ENCODE measurements at regions not wholly inside any gene's neighbourhood (a gene's known extent, or its start where the extent isn't known, plus 50 kb on each side); places are given as distances from the start of the nearest gene placed in this dataset.

DNA sequence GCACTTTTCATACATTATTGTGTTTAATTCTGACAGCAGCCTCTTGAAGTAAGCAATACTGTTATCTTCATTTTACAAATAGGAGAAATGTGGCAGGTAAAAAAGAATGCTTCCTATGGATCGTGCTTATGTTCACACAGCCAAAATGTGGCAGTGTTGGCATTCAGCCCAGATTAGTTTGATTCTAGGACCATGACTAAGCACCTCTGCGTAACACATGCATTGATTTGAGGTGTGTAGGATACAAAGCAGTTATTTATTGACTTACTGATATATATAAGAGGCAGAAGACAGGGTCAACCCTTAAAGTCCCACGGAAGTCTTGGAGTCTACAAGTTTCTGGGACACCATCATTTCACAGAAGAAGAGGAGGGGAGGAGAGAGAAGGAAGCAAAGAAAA is 1144.4 kb upstream of the GOT2 start:
- no peaks in the 10 kb centered on the region for H3K36me3 ChIP-seq (ENCODE audit: control insufficient read depth, low read length)
- H3K79me2 ChIP-seq (ENCODE audit: control insufficient read depth, low read length) = no peaks in the 10 kb centered on the region
- no peak overlapping the region for H3K4me3 ChIP-seq (ENCODE audit: low read length)
- H3K9me3 ChIP-seq (ENCODE audit: control insufficient read depth, insufficient read depth, low read length) = no peaks in the 10 kb centered on the region
- H4K20me1 ChIP-seq (ENCODE audit: control insufficient read depth, insufficient read depth, low read depth, low read length) = no peaks in the 10 kb centered on the region
- no peaks in the 10 kb centered on the region for H3K27me3 ChIP-seq (ENCODE audit: control insufficient read depth, low read length)
- TF ChIP-seq, protein P1, sequence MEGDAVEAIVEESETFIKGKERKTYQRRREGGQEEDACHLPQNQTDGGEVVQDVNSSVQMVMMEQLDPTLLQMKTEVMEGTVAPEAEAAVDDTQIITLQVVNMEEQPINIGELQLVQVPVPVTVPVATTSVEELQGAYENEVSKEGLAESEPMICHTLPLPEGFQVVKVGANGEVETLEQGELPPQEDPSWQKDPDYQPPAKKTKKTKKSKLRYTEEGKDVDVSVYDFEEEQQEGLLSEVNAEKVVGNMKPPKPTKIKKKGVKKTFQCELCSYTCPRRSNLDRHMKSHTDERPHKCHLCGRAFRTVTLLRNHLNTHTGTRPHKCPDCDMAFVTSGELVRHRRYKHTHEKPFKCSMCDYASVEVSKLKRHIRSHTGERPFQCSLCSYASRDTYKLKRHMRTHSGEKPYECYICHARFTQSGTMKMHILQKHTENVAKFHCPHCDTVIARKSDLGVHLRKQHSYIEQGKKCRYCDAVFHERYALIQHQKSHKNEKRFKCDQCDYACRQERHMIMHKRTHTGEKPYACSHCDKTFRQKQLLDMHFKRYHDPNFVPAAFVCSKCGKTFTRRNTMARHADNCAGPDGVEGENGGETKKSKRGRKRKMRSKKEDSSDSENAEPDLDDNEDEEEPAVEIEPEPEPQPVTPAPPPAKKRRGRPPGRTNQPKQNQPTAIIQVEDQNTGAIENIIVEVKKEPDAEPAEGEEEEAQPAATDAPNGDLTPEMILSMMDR (IDR thresholded peaks at IDR 0.05; ENCODE audit: low read depth, low read length, poor library complexity, severe bottlenecking) = no peak
- TF ChIP-seq EZH2phosphoT487 (IDR thresholded peaks at IDR 0.05; ENCODE audit: borderline replicate concordance, low read length) = no peak
- H3K27ac ChIP-seq (ENCODE audit: low read depth, low read length) = no peak overlapping the region
- H3F3A ChIP-seq (ENCODE audit: control insufficient read depth, insufficient read depth) = no peaks in the 10 kb centered on the region
- H3K9me2 ChIP-seq (replicated peaks; ENCODE audit: control insufficient read depth, low read length) = no peaks in the 10 kb centered on the region
- H3K4me1 ChIP-seq (ENCODE audit: control insufficient read depth, low read length) = no peaks in the 10 kb centered on the region
- no peak overlapping the region for H3K4me2 ChIP-seq (ENCODE audit: low read length)

DNA sequence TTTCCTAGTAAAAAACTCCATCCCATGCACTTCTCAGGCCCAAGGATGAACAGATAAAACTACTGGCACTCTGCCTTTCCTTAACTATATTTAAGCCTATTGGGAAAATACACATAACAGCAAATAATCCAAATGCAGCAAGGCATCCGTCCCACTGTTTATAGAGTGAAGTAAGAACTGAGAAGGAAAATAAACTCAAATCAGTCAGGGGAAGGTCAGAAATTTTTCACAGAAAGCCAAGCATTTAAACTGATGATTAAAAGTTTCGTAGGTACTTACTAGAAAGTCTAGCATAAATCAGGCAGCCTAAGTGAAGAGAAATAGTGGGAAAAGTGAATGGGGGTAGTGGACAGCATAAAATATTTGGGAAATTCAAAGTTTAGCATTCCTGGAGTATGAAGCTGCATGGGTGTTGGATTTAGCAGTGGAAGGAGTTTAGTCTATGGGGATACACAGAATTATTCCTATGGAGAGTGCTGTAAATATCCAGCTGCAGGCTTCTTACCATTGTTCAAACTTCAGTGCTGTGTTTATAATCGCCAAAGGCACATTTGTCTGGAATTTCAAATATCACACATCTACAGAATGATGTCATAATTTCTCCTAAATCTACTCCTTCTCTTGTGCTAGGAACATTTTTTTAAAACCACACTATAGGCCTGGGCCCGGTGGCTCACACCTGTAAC is 1131.0 kb upstream of the GOT2 start:
- H3K9me2 ChIP-seq (replicated peaks; ENCODE audit: control insufficient read depth, low read length) = no peaks in the 10 kb centered on the region
- no peaks in the 10 kb centered on the region for H3K9me3 ChIP-seq (ENCODE audit: control insufficient read depth, insufficient read depth, low read length)
- no peaks in the 10 kb centered on the region for H3K4me1 ChIP-seq (ENCODE audit: control insufficient read depth, low read length)
- no peaks in the 10 kb centered on the region for H3K79me2 ChIP-seq (ENCODE audit: control insufficient read depth, low read length)
- no peaks in the 10 kb centered on the region for H3K27me3 ChIP-seq (ENCODE audit: control insufficient read depth, low read length)
- TF ChIP-seq EZH2phosphoT487 (IDR thresholded peaks at IDR 0.05; ENCODE audit: borderline replicate concordance, low read length) = no peak
- TF ChIP-seq, protein P1 (IDR thresholded peaks at IDR 0.05; ENCODE audit: low read depth, low read length, poor library complexity, severe bottlenecking) = no peak
- H3K4me2 ChIP-seq (ENCODE audit: low read length) = no peak overlapping the region
- H3K4me3 ChIP-seq (ENCODE audit: low read length) = no peak overlapping the region
- no peak overlapping the region for H3K27ac ChIP-seq (ENCODE audit: low read depth, low read length)
- H3K36me3 ChIP-seq (ENCODE audit: control insufficient read depth, low read length) = no peaks in the 10 kb centered on the region
- no peaks in the 10 kb centered on the region for H3F3A ChIP-seq (ENCODE audit: control insufficient read depth, insufficient read depth)
- H4K20me1 ChIP-seq (ENCODE audit: control insufficient read depth, insufficient read depth, low read depth, low read length) = no peaks in the 10 kb centered on the region

- Histone ChIP-seq H3K4me1 (ENCODE audit: control insufficient read depth, low read length) (no peaks in the 10 kb centered on the region), H3K36me3 (ENCODE audit: control insufficient read depth, low read length) (no peaks in the 10 kb centered on the region), H3K4me3 (ENCODE audit: low read length) (no peak overlapping the region), H3K79me2 (ENCODE audit: control insufficient read depth, low read length) (no peaks in the 10 kb centered on the region), H3K9me3 (ENCODE audit: control insufficient read depth, insufficient read depth, low read length) (no peaks in the 10 kb centered on the region), H3K27ac (ENCODE audit: low read depth, low read length) (no peak overlapping the region), H3K9me2 (replicated peaks; ENCODE audit: control insufficient read depth, low read length) (no peaks in the 10 kb centered on the region), H3F3A (ENCODE audit: control insufficient read depth, insufficient read depth) (no peaks in the 10 kb centered on the region), H3K27me3 (ENCODE audit: control insufficient read depth, low read length) (no peaks in the 10 kb centered on the region), H3K4me2 (ENCODE audit: low read length) (no peak overlapping the region), H4K20me1 (ENCODE audit: control insufficient read depth, insufficient read depth, low read depth, low read length) (no peaks in the 10 kb centered on the region)
- no peak for TF ChIP-seq EZH2phosphoT487 (IDR thresholded peaks at IDR 0.05; ENCODE audit: borderline replicate concordance, low read length)
- TF ChIP-seq, protein P1 (IDR thresholded peaks at IDR 0.05; ENCODE audit: low read depth, low read length, poor library complexity, severe bottlenecking) = no peak
Observed at GRCh38 chr16:59859676-59860402, 1125.7 kb upstream of the GOT2 start.

Data from DOHH2 (cell line).